ENCODE measurements at regions not wholly inside any gene's neighbourhood (a gene's known extent, or its start where the extent isn't known, plus 50 kb on each side); places are given as distances from the start of the nearest gene placed in this dataset.

GRCh38 chr9:1922026-1922425, 93.1 kb upstream of the SMARCA2 start:
- Histone ChIP-seq H3K4me1 (ENCODE audit: control insufficient read depth in 1 of 2, insufficient read depth in 2 of 2, low read depth in 1 of 2, low read length in 1 of 2) (peaks cover 0 to 4% of the 10 kb centered on the region in 2 experiments; a peak in 2 of 4 replicates), H3K27ac (ENCODE audit: low read depth in 2 of 2, low read length in 1 of 2) (no peak overlapping the region), H2AFZ (ENCODE audit: low read depth) (no peak overlapping the region), H3K4me2 (no peak overlapping the region), H3F3A (replicated peaks; ENCODE audit: insufficient read depth) (no peaks in the 10 kb centered on the region), H3K9ac (no peak overlapping the region), H3K4me3 (ENCODE audit: low read depth in 2 of 2, low read length in 1 of 2) (no peak overlapping the region), H4K20me1 (ENCODE audit: insufficient read depth) (no peaks in the 10 kb centered on the region), H3K79me2 (ENCODE audit: insufficient read depth) (no peaks in the 10 kb centered on the region), H3K36me3 (replicated peaks in 1 of 2; ENCODE audit: control insufficient read depth in 1 of 2, insufficient read depth in 2 of 2, low read length in 1 of 2) (no peaks in the 10 kb centered on the region), H3K27me3 (ENCODE audit: insufficient read depth) (no peaks in the 10 kb centered on the region), H3K9me2 (no peaks in the 10 kb centered on the region), H3K9me3 (no peaks in the 10 kb centered on the region)
- TF ChIP-seq TCF12 (IDR thresholded peaks at IDR 0.05): no peak
- 0 out of 2 replicates have a peak, but pooled peaks have one; percentile 9 for TF ChIP-seq CTCF (IDR thresholded peaks at IDR 0.05)
- DNase-seq: no peak
- ChIA-PET CTCF (interaction anchor here (0.5 to 1.3 kb wide), 2 partner anchors 18 to 212 kb away, joined by 3 to 4 read pairs; no protein-coding TSS in a partner anchor), POLR2A (no interaction called here)
- WGBS (ENCODE audit: low lambda C conversion rate): 41% methylated on average over 3 of the region's 3 CpGs

- no peak overlapping the region for H3K4me2 ChIP-seq
- no peaks in the 10 kb centered on the region for H3K9me2 ChIP-seq
- H3K79me2 ChIP-seq (ENCODE audit: insufficient read depth): no peaks in the 10 kb centered on the region
- no peaks in the 10 kb centered on the region for H4K20me1 ChIP-seq (ENCODE audit: insufficient read depth)
- TF ChIP-seq SMC3 (IDR thresholded peaks at IDR 0.05; ENCODE audit: low read depth, low read length) (no peak), RXRA (IDR thresholded peaks at IDR 0.05; ENCODE audit: borderline replicate concordance, low read depth) (no peak), NRF1 (IDR thresholded peaks at IDR 0.05; ENCODE audit: low read depth, low read length) (no peak), EZH2phosphoT487 (IDR thresholded peaks at IDR 0.05; ENCODE audit: borderline replicate concordance, low read depth) (no peak), MEF2A (IDR thresholded peaks at IDR 0.05; ENCODE audit: borderline replicate concordance, low read depth) (no peak), GATA2 (CRISPR knock-in tag; IDR thresholded peaks at IDR 0.05) (no peak), FOXM1 (IDR thresholded peaks at IDR 0.05; ENCODE audit: low read depth) (no peak), TCF12 (IDR thresholded peaks at IDR 0.05) (no peak), REST (IDR thresholded peaks at IDR 0.05; ENCODE audit: low read depth, low read length) (no peak), POLR2AphosphoS5 (IDR thresholded peaks at IDR 0.05; ENCODE audit: low read depth, low read length) (no peak), TAF1 (IDR thresholded peaks at IDR 0.05; ENCODE audit: borderline replicate concordance, low read depth, low read length) (no peak), CHD2 (IDR thresholded peaks at IDR 0.05; ENCODE audit: low read length, partially characterized antibody) (no peak), MXI1 (IDR thresholded peaks at IDR 0.05; ENCODE audit: low read depth, low read length) (no peak), SIN3A (IDR thresholded peaks at IDR 0.05; ENCODE audit: borderline replicate concordance, low read depth, low read length) (no peak), RFX5 (IDR thresholded peaks at IDR 0.05; ENCODE audit: low read length) (no peak), MAX (IDR thresholded peaks at IDR 0.05; ENCODE audit: low read depth) (no peak)
- H3K9me3 ChIP-seq: no peaks in the 10 kb centered on the region
- no peaks in the 10 kb centered on the region for H3K4me1 ChIP-seq (ENCODE audit: control insufficient read depth in 1 of 2, insufficient read depth in 2 of 2, low read depth in 1 of 2, low read length in 1 of 2)
- CTCF ChIA-PET: no interaction called here
- no peak for DNase-seq
- no peaks in the 10 kb centered on the region for H3F3A ChIP-seq (replicated peaks; ENCODE audit: insufficient read depth)
- H3K4me3 ChIP-seq (ENCODE audit: low read depth in 2 of 2, low read length in 1 of 2): no peak overlapping the region
- H3K27me3 ChIP-seq (ENCODE audit: insufficient read depth): no peaks in the 10 kb centered on the region
- POLR2A ChIA-PET: no interaction called here
- no peak overlapping the region for H3K9ac ChIP-seq
- no peak overlapping the region for H2AFZ ChIP-seq (ENCODE audit: low read depth)
- 20% methylated on average over 2 of the region's 6 CpGs for WGBS (ENCODE audit: low lambda C conversion rate)
- no peaks in the 10 kb centered on the region for H3K36me3 ChIP-seq (replicated peaks in 1 of 2; ENCODE audit: control insufficient read depth in 1 of 2, insufficient read depth in 2 of 2, low read length in 1 of 2)
- H3K27ac ChIP-seq (ENCODE audit: low read depth in 2 of 2, low read length in 1 of 2): no peak overlapping the region
Measured at GRCh38 chr9:1927546-1927945, 87.6 kb upstream of the SMARCA2 start.
